ENCODE measurements at regions not wholly inside any gene's neighbourhood (a gene's known extent, or its start where the extent isn't known, plus 50 kb on each side); places are given as distances from the start of the nearest gene placed in this dataset.

- TF ChIP-seq POLR2A (IDR thresholded peaks at IDR 0.05) (no peak), POLR2AphosphoS5 (IDR thresholded peaks at IDR 0.05) (no peak)
- TF ChIP-seq, protein P1, sequence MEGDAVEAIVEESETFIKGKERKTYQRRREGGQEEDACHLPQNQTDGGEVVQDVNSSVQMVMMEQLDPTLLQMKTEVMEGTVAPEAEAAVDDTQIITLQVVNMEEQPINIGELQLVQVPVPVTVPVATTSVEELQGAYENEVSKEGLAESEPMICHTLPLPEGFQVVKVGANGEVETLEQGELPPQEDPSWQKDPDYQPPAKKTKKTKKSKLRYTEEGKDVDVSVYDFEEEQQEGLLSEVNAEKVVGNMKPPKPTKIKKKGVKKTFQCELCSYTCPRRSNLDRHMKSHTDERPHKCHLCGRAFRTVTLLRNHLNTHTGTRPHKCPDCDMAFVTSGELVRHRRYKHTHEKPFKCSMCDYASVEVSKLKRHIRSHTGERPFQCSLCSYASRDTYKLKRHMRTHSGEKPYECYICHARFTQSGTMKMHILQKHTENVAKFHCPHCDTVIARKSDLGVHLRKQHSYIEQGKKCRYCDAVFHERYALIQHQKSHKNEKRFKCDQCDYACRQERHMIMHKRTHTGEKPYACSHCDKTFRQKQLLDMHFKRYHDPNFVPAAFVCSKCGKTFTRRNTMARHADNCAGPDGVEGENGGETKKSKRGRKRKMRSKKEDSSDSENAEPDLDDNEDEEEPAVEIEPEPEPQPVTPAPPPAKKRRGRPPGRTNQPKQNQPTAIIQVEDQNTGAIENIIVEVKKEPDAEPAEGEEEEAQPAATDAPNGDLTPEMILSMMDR (IDR thresholded peaks at IDR 0.05 in 8 of 11, conservative IDR thresholded peaks at IDR 0.05 in 3 of 11): no peak
Observed at GRCh38 chr10:91137011-91137643, 83.3 kb upstream of the PCGF5 start.
